HG03280 (cell line): ENCODE measurements at regions not wholly inside any gene's neighbourhood (a gene's known extent, or its start where the extent isn't known, plus 50 kb on each side); places are given as distances from the start of the nearest gene placed in this dataset.
"Not testable (repeated sequence)": the region's sequence is repeated elsewhere in the genome, so short reads cannot be mapped to it uniquely, and the experiment has no call there.

Source experiments
- ATAC-seq: cut with Tn5 transposase; IDR thresholded peaks from one replicate; pipeline ENCODE4 v1.9.1; 2021; ENCODE audit warnings: mild to moderate bottlenecking, moderate library complexity; ENCODE audit not compliant: unreplicated experiment

DNA sequence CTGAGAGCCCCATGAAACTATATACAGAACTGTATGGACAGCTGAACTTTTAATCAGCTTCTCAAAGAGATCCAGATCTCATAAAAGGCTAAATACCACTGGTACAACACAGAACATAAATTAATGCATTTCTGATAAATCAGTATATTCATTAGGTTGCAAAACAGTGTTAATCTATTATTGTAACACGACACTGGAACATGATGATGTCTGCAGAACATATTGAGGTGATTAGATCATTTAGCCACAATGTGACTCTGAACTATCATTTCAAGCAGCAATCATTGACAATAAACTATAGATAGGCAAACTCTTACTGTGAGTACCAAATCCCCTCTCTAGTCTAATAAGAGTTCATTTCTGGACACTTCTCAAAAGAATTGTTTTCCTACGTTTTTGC, 50.3 kb downstream of the GASK1B start:
- ATAC-seq = no peak

DNA sequence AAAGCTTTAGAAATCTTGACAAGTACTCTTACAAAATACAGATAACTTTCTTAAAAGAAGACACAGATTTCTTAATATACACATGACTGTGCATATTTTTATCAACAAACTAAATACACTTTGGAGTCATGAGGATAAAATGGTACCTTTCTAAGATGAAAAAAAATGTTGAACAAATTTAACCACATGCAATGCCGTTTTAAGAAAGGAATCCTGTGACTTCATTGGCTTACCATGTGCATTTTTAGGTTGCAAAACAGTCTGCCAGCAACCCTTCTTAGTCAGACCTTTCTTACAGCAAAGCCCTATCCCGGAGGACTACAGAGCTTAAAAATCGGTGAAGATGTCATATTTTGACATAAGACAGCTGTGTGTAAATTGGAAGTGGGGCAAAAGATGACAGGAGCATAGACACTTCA, 51.7 kb downstream of the GASK1B start:
- no peak for ATAC-seq

DNA sequence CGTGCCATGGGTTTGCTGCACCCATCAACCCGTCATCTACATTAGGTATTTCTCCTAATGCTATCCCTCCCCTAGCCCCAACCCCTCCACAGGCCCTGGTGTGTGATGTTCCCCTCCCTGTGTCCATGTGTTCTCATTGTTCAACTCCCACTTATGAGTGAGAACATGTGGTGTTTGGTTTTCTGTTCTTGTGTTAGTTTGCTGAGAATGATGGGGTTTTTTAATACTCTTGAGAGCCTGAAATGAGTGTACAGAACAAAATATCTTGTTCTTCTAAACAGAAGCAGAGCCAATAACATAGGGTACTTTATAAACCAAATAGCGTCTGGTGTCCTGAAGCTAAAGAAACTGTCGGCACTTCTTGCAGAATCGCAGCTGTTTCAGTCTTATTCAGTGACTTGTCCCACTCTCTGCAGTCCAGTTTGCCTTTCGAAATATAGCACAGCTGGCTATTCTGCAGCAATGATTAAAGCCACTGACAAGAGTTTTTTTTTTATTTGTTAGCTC, 52.1 kb downstream of the GASK1B start:
- ATAC-seq = not testable (repeated sequence)

DNA sequence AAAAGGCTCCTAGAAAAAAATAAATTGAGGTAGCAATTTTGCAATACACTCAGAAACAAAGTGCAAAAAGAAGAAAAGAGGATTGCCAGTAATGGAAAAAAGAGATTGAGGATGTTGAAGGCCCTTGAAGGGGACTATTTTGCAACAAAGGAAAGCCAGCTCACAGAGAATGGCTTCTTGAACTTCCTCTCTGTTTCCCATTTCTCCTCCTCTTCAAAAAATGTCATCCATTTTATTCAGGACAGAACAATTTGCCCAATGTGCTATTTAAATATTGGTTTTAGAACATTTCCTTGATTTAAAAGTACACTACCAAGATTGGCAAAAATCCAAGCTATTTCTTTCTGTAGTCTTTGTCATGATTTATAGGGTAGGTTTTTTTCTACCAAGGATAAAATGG, 60.2 kb downstream of the GASK1B start:
- no peak for ATAC-seq

DNA sequence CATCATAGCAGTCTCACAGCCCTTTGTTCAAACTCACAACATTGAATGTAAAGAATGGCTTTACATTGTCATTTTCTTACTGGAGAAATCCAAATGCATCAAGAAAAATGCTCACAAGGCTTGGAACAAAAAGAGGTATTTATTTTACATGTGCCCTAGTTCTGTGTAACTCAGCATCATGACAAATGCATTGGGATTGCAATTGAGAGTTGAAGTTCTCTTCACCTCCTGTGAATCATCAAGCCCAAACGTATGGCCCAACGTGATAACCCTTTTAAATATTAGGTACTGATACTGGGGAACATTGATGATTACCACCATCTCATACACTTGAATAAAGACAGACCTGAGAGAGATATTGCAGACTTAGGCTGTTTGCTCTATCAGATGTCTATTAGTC, 61.6 kb downstream of the GASK1B start:
- no peak for ATAC-seq

DNA sequence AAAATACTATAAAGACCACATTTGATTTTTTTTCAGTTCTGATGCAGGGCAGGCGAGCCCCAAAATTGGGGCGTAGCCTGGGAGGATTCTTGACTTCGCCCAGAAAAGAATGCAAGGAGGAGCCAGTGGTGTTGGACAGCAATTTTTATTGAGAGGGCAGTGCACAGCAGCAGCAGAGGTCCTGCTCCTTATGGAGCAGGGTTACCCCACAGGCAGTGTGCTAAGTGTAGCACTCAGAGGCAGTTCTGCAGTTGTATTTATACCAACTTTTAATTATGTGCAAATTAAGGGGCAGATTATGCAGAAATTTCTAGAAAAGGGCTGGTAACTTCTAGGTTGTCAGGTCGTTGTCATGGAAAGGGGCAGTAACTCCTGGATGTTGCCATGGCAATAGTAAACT, 69.9 kb downstream of the GASK1B start:
- no peak for ATAC-seq

DNA sequence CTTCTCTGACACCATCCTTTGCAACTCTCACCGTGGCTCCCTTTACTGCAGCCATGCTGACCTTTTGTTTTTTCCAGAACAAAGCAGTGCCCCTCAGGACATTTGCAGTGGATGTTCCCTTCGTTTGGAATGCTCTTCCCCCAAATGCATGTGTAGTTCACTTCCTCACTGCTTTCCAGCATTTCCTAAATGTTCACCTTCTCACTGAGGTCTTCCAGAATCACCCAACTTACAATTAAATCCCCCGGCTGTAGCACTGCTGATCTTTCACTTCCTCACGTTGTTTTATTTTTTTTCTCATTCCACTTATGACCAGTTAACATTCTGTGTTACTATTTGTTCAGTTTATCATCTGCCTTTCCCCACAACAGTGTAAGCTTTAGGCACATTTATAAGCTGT, 73.1 kb downstream of the GASK1B start:
- no peak for ATAC-seq

DNA sequence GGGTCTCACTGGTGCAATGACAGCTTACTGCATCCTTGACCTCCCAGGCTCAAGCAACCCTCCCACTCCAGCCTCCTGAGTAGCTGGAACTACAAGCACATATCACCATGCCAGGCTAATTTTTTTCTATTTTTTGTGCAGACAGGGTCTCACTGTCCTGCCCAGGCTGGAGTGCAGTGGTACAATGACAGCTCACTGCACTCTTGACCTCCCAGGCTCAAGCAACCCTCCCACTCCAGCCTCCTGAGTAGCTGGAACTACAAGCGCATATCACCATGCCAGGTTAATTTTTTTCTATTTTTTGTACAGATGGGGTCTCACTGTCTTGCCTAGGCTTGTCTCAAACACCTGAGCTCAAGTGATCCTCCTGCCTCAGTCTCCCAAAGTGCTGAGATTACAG, 74.0 kb downstream of the GASK1B start:
- ATAC-seq = no peak

DNA sequence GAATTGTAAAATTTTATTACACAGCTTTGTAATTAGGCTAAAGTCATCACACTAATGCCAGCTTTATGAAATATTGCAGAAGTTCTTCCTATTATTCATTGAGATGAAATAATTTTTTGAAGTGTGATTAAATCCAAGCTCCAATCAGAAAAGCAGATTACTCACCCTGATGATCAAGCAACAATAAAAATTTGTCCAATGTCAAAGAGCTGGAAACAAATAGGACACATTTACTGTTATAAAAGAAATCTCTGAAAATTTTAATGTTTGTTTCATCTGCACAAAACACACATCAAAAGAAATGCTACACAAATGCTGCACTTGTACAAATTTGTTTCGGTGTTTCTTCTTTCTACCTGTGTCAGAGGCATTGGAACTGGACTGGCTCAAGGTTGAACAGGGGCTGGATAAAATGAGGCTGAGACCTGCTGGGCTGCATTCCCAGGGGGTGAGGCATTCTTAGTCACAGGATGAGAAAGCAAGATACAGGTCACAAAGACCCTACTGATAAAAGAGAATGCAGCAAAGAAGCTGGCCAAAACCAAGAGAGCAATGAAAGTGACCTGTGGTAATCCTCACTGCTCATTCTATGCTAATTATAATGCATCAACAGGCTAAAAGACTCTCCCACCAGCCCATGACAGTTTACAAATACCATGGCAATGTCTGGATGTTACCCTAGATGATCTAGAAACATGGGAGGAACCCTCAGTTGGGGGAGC, 78.3 kb downstream of the GASK1B start:
- no peak for ATAC-seq

DNA sequence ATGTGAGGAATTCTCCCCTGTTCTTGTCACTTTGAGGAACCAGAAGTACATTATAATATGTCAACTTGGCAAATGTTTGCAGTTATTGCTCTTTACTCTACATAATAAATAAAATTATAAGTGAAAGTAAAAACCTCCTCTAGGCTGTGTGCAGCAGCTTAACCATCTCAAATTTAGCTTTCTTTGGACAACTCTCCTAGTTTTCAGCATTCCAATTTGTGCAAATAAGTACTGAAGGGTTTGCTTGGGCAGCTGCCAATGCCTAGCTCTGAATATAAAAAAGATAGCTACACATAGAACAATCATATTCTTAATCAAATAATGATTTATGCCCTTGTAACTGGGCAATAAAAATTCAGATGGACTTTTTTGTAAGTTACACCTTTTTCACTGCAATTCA, 82.5 kb downstream of the GASK1B start:
- ATAC-seq = no peak

DNA sequence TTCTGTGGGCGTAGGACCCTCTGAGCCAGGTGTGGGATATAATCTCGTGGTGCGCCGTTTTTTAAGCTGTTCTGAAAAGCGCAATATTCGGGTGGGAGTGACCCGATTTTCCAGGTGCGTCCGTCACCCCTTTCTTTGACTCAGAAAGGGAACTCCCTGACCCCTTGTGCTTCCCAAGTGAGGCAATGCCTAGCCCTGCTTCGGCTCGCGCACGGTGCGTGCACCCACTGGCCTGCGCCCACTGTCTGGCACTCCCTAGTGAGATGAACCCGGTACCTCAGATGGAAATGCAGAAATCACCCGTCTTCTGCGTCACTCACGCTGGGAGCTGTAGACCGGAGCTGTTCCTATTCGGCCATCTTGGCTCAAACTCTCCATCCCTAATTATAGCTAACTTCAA, 82.9 kb downstream of the GASK1B start:
- not testable (repeated sequence) for ATAC-seq

DNA sequence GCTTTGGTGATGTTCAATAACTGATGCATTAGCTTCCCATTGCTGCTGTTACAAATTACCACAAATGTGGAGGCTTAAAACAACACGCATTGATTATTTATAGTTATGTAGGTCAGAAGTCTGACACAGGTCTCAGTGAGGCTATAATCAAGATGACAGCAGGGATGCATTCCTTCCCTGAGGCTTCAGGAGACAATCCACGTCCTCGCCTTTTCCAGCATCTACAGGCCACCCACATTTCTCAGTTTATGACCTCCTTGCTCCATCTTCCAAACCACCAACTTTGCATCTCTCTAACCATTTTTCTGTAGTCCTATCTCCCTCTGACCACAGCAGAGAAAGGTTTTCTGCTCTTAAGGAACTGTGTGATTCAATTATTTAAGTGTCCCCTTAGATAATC, 92.5 kb downstream of the GASK1B start:
- ATAC-seq = no peak

DNA sequence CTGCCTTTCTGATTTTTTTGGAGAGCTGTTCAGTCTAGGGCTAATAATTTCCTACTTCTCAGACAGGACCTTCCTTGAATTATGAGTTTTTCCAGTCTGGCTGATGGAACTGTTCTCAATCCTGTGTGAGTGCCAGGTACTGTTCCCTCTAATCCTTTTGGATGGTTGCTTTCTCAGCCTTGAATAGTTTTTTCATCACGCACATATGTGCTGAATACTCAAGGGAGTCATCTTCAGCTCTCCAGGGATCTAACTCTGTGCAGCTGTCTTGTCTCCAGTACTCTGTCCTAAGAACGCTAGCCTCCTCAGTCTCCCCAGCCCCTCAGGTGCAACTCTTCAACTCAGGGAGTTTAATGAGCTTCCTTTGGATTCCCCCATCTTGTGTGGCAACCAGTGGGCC, 93.2 kb downstream of the GASK1B start:
- ATAC-seq = no peak

DNA sequence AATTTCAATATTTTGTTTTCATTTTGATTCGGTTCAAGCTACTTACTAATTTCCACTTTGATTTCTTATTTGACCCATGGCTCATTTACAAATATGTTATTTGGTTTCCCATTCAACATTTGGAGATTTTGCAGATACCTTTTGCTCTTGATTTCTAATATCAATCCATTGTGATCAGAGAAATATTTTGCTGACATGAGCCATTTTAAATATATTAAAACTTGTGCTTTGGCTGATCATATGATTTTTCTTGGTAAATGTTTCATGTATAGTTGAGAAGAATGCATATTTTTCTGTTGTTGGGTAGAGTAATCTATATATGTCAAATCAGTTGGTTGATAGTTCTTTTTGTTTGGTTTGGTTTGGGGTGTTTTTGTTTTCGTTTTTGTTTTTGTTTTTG, 95.0 kb downstream of the GASK1B start:
- no peak for ATAC-seq

DNA sequence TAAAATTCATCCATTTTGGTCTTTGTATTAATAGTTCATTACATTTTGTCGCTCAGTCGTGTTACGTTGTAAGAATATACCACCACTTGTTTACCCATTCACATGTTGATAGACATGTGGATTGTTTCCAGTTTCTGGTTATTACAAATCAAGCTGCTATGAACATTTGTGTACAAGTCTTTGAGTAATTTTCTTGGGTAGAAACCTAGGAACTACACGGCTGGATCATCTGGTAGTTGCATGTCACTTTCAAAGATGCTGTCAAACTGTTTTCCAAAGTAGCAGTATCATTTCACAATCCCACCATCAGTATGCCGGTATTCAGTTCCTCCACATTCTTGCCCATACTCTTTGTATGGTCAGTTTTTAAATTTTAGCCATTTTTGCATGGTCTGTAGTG, 98.0 kb downstream of the GASK1B start:
- ATAC-seq = no peak

DNA sequence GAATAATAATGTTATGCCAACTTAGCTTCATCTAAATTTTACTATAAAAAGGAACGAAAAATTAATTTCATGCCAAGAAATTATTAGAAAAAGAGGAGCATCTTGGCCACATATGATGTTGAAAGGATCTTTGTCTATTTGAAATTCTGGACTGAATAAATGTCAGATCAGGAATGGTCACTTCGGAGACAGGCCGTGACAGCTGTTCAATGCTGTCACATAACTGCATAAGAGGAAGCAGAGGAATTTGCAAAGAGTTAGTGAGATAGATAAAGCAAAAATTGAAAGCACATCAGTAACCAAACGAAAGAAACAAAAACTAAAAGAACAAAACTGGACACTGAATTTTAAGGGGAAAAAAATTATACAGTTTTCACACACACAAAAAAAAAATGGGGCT, 100.9 kb downstream of the GASK1B start:
- ATAC-seq = no peak

DNA sequence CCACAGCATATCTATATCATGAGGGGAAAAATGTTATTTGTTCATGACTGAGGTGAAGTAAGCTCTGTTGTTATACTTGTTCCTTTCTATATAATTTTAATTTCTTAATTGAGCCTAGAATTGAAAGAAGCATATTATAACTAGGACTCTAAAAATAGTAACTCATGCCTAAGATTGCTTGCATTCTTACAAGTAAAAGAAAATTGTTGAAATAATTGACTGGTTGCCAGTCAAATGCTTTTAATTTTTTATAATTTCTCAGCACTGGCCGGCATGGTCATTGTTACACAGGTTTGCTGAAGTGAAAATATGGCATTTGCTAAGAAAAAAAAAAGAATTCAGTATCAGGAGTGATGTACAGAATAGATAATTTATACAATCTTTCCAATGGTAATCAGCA, 104.8 kb downstream of the GASK1B start:
- no peak for ATAC-seq

DNA sequence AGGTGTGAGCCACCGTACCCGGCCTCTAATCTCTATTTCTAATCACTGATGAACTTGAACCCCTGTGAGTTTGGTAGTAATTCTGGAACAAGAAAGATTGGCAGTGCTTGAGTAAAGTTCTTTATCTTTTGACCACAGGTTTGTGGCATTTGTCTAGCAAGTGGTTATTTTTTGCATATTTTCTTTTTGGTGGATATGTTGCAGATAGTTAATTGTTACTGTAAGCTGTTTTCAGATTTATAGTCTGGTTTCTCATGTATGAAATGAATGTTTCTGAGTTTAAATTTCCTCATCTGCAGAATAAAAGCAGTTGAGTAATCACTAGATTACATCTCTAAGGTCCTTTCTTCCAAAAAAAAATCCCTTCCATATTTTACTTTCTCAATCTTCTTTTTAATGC, 105.2 kb downstream of the GASK1B start:
- no peak for ATAC-seq

DNA sequence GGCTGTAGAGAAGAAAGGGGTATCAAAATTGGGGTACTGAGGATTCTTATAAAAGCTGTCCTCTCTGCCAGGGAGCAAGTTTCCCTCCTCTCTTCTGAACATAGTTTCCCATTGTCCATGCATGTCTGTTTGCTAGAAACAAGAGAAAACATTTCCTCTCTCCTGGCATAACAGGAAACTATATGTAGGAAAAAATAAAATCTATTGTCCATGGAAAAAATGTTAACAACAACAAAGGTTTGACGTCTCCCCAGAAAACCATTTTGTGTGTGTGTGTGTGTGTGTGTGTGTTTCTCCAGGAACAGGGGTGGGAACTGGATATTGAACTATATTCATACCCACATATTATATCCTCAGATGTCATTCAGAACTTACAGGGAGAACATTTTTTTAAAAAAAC, 107.2 kb downstream of the GASK1B start:
- no peak for ATAC-seq

DNA sequence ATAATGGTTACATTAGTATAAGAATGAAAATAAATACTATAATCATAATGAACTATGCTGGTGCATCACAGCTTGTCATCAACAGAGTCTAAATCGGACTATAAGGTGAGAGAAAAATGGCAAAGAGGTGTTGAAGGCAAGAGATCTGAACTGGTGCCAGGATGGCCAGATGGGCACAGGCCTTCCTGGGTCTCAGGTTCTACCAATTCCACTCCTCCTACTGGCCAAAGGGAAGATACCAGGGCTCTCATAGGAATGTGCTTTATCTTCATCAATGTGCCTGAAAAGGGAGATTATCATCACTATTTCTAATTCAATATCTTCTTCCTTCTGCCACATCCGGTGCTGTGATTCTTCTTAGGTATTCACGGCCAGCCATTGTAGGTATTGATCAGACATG, 107.6 kb downstream of the GASK1B start:
- no peak for ATAC-seq

DNA sequence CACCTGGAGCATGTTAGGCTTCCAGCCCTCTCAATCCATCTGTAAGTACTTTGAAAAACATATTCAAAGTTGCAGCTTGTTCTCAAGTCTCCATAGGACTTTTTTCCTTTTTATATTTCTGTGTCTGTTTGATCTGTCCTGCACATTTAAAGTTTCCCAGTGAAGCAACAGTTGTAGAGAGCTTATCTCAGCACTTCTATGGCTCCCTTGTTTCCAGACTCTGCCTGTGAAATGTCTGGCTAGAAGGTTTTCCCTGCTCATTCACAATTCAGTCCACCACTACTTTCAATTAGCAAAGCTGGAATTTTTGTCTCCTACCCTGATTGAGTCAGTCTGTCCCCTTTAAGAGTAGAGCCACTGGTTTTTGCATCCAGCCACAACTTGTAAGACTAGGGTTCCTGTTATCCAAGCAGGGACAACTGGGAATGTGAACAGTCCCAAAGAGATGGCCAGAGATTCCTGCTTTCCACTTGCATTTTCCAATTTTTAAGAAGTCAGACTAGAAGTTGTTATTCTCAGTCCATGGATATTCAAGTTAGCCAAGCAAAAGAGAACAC, 116.1 kb downstream of the GASK1B start:
- ATAC-seq = no peak

DNA sequence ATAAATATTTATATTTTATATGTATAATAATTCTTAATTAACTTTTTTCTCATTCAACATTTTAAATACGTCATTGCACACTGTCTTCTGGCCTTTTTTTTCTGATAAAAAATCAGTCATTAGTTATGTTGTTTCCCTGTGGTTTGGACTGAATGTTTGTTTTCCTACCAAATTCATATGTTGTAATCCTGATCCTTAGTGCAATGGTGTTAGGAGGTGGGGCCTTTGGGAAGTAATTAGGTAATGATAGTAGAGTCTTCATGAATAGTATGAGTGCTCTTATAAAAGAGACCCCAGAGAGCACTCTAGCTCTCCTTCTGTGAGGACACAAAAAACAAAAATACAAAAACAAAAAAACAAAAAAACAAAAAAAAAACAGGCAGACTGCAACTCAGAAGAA, 117.2 kb downstream of the GASK1B start:
- no peak for ATAC-seq

DNA sequence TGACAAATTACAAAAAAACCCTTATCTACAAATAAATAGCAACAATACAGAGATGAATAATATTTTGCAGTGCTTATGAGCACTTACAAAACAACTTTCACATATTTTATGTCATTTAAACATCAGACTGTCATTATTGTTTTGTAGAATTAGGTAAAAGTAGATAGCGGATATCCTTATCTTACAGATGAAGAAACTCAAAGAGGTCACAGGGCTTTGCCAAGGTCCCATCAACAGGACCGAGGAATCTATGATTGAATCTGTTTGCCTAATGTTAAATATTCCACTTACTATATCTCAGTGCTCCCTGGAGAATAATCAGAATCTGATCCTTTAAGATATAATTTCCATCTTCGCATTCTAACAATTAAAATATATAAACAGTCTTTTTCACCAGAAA, 119.0 kb downstream of the GASK1B start:
- no peak for ATAC-seq
